Stimulated activated CD8-positive, alpha-beta memory T cell treated with anti-CD3 and anti-CD28 coated beads, Interleukin-7, amount 100 ng/mL, for 4 hours (primary cell): ENCODE measurements at regions not wholly inside any gene's neighbourhood (a gene's known extent, or its start where the extent isn't known, plus 50 kb on each side); places are given as distances from the start of the nearest gene placed in this dataset.
"Not testable (repeated sequence)": the region's sequence is repeated elsewhere in the genome, so short reads cannot be mapped to it uniquely, and the experiment has no call there.

ENCODE experiments used
- DNase-seq, 2 donors: peaks; one replicate each; pipeline ENCODE4 v3.0.0-alpha.2; 2020; ENCODE audit warnings: low read depth in 2 of 2

- no peak for DNase-seq
These were observed 97.8 kb upstream of the SLC35G4 start for GRCh38 chr18:11511434-11512095.

GRCh38 chr18:11506856-11507255, 102.5 kb upstream of the SLC35G4 start:
- DNase-seq: no peak

- no peak for DNase-seq
These were observed 103.4 kb upstream of the SLC35G4 start for GRCh38 chr18:11505993-11506392.

DNA sequence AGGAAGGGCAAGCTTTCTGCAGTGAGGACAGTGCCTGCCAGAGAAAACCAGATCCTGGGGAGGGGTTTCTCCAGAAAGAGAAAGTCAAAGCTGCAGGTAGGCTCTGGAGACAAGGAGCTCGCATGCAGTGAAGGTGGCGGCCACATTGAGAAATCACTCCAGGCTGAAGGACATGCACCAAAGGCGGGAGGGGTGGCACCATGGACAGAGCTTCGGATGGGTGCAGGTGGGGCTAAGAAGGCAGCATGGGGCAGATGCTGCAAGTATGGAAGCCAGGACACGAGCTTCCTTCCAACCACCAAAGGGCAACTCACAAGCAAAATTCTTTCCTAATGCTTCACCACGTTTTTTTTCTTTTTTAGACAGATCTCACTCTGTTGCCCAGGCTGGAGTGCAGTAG, 104.4 kb upstream of the SLC35G4 start:
- DNase-seq: no peak

DNA sequence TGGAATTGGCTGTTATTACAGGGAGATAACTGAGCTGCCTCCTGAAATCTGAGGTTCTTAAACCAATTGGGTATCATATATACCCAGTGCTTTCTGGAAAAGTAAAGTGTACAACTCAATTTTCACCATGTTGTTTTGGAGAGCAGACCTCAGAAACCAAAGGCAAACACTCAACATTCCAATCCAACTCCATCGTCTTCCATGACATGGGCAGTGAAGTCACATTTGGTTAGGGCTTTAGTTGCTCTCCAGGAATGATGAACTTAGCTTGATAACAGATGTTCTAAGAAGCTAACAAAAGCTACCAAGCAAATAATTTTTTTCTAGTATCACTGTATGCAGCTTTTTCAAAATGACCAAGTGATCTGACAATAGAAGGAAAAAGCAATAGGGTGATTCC, 107.0 kb upstream of the SLC35G4 start:
- DNase-seq: no peak

DNA sequence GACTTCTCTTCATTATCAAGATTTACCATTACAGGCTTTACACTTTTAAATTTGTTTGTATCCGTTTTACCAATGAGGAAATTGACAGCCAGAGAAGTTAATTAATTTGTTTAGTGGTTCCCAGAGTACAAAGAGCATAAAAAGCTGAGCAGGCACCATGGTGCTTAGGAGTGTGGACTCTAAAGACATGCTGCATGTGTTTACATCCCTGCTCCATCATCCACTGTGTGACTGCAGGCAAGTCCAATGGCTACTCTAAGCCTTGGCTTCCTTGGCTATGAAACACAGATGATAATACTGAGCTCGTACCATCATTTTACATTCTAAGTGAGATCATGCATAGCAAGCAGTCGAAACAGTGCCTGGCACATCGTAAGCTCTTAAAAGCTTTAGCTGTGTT, 108.0 kb upstream of the SLC35G4 start:
- no peak for DNase-seq

GRCh38 chr18:11500153-11501122, 109.0 kb upstream of the SLC35G4 start:
- no peak for DNase-seq

DNA sequence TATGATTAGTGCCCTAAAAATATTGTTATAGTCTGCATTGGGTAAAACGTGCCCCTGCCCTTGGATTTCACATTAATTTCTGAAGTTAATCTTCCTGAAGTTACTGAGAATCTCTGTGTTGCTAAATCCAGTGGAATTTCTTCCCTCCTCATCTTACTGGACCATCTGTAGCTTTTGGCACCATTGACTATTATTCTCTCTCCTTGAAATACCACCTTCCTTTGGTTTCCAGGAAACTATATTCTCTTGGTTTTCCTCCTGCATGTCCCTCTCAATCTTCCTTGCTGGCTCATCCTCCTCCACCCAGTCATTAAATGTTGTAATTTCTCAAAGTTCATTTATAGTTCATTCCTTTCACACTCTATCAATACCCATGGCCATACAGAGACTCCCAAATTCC, 110.6 kb upstream of the SLC35G4 start:
- DNase-seq: no peak

- DNase-seq: no peak
These were observed 111.8 kb upstream of the SLC35G4 start for GRCh38 chr18:11497585-11497984.

DNA sequence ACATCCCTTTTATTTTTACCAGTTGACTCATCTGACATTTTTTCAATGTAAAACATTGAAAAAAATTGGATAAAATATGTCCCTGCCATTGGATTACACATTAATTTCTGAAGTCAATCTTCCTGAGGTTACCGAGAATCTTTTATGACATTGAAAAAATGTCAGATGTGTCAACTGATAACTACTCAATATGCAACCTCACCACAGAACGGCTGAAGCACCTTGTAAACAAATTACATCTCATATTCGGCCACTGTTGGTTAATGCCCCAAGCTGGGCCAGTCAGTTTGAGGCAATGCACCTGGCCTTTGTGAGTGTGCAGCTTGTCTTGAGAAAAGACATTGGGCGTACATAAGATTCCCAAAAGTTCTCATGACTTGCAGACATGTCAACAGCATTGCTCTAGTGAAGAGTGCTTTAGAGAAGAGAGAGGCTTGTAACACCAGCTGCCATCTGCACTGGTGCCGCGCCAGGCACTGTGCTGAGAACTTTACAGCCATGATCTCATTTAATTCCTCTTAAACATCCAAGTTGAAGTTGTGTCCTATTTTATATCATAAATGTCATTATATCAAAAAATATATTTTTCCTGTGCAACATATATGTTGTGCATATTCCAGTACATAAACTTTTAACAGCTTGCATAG, 112.7 kb upstream of the SLC35G4 start:
- no peak for DNase-seq

GRCh38 chr18:11495441-11495840, 114.0 kb upstream of the SLC35G4 start:
- no peak for DNase-seq

GRCh38 chr18:11494107-11494506, 115.3 kb upstream of the SLC35G4 start:
- no peak for DNase-seq

DNA sequence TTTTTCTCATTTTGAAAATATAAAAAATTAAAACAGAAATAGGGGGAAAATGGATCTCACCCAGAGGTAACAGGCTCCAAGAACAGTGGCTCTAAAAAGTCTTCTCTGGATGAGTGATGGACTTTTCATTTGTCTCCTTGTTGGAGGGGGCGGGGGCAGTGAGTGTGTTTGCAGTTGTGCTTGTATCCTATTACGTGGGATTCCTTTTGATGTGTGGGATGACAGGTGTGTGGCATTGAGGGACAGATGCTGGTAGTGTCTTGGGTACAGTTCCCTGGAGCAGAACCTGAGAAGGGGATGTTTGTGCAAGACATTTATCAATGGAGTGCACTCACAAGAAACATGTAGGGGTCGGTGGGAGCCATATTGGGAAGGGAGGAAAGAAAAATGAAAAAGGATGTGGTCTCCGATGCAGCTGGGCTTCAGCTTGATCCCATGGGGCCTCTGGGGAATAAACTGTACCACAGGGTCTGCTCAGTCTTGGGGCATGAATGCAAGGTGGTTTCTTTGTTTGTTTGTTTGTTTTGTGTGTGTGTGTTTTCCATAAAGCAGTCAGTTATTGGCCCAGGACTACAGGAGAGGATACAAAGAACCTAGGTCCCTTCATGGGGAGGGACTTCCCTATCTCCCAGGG, 120.0 kb upstream of the SLC35G4 start:
- no peak for DNase-seq

- no peak for DNase-seq
These were observed 121.2 kb upstream of the SLC35G4 start for GRCh38 chr18:11488175-11488574.

DNA sequence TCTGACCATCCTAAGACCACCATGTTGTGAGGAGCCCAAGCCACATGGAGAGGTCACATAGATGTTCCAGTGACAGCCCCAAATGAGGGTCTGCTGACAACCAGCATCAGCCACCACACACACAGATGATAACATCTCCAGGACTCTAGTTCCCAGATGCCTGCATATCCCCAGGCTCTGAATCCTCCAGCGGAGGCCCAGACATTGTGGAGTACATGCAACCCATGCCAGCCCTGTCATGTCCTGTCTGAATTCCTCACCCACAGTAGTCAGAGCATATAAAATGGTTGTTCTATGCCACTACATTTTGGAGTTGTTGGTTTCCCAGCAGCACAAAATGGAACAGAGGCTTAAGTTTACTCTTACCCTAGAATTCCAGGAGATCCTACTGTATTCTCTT, 122.0 kb upstream of the SLC35G4 start:
- DNase-seq: no peak

DNA sequence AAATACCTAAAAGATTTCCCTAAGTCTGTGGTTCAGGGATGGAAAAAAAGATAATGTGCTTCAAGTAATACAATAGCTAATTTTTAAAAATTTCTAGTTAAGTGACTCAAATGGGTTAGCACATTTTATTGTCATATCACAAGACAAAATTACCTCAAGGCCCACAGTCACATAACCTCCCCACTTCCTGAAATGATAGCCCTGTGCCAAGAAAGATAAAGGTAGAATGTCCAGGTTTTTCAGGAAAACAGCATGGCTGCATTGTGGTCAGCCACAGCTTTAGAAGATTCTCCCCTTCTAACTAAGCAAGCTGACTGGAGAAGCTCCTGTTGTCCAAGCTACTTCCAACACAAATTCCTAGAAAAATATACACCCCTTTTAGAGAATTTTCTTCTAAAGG, 127.1 kb upstream of the SLC35G4 start:
- no peak for DNase-seq

DNA sequence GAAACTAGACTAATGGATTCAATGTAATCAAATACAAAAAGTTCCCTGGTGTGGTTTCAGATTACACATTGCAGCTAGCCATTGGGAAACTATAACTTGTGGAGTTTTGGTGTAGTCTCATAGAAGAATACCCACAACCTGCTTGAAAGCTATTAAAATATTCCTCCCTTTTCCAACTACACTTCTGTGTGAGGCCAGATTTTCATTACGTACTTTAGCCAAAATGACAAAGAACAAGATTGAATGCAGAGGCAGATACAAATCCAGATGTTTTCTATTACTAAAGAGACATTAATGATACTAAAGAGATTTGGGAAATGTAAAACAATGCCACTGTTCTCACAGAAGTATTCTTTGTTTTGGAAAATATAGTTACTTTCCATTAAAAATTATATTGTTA, 128.7 kb upstream of the SLC35G4 start:
- no peak for DNase-seq

DNA sequence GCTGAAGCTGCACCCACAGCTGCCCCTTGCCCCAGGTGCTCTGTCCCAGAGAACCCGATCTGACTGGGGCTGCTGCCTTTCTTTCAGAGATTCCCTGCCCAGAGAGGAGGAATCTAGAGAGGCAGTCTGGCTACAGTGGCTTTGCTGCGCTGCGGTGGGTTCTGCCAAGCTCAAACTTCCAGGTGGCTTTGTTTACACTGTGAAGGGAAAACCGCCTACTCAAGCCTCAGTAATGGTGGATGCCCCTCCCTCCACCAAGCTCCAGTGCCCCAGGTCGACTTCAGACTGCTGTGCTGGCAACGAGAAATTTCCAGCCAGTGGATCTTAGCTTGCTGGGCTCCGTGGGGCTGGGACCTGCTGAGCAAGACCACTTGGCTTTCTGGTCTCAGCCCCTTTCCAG, 130.4 kb upstream of the SLC35G4 start:
- not testable (repeated sequence) for DNase-seq

GRCh38 chr18:11470941-11471340, 138.5 kb upstream of the SLC35G4 start:
- DNase-seq: no peak

DNA sequence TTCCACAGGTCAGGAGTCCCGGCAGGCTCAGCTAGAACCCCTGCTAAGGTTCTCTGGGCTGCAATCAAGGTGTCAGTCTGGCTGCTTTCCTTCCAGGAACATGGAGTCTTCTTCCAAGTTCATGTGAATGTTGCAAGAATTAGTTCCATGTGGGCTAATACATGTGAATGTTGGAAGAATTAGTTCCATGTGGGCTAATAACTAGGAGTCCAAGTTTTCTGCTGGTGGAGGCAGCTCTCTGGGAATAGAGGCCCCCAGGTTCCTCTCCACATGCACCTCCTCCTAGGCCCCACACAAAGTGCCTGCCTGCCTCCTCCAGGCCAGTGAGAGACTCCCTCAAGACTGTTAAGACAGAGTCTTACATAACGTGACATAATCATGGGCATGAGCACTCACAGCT, 140.8 kb upstream of the SLC35G4 start:
- DNase-seq: no peak

DNA sequence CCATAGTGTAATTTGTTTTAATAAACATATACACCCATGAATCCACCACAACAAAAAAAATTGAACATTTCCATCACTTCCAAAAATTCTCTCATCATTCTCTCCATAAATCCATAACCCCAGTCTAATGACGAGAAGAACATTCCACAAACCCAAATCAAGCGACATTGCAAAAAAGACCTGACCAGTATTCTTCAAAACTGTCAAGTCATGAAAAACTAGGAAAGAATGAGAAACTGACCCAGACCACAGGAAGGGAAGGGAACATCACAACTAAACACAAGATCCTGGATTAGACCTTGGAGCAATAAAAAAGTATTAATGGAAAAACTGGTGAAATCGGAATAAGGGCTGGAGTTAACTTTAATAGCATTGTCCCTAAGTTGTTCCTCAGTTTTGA, 141.3 kb upstream of the SLC35G4 start:
- DNase-seq: no peak

- no peak for DNase-seq
These were observed 141.8 kb upstream of the SLC35G4 start for GRCh38 chr18:11467611-11468010.
